ENCODE measurements at regions not wholly inside any gene's neighbourhood (a gene's known extent, or its start where the extent isn't known, plus 50 kb on each side); places are given as distances from the start of the nearest gene placed in this dataset.

DNA sequence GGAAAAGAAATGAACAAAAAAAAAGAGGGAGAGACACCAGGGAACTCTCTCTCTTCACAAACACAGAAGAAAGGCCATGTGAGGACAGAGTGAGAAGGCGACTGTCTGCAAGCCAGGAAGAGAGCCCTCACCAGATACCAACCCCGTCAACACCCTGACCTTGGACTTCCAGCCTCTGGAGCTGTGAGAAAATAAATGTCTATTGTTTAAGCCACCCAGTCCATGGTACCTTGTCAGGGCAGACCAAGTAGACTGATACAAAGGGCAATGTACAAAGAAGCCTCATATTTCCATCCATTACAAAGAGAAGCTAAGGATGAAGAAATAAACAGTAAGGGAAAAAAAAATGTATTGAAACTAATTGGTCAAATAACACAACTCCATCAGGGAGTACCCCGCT, 146.6 kb downstream of the ZNF281 start:
- no peak overlapping the region for H2BK20ac ChIP-seq (ENCODE audit: low read length)
- no peak overlapping the region for H3K9ac ChIP-seq (replicated peaks in 1 of 4; ENCODE audit: extremely low read depth in 1 of 4, low read depth in 3 of 4, low read length in 3 of 4)
- H3K4ac ChIP-seq (replicated peaks; ENCODE audit: insufficient read length, low read depth, low read length), result no peak overlapping the region
- no peak overlapping the region for H3K18ac ChIP-seq (ENCODE audit: extremely low read depth, low read length)
- no peaks in the 10 kb centered on the region for H3K9me3 ChIP-seq (ENCODE audit: insufficient read depth in 2 of 2, low read depth in 1 of 2, low read length in 1 of 2)
- no peak overlapping the region for H3K23ac ChIP-seq (ENCODE audit: insufficient read length)
- H3K27ac ChIP-seq (ENCODE audit: low read depth, low read length), result no peak overlapping the region
- H2BK12ac ChIP-seq (ENCODE audit: low read depth, low read length), result no peak overlapping the region
- no peaks in the 10 kb centered on the region for H3K79me2 ChIP-seq (ENCODE audit: control insufficient read depth in 1 of 2, insufficient read depth in 2 of 2, low read length in 2 of 2)
- DNase-seq (ENCODE audit: low read depth in 1 of 2, low spot score in 2 of 2), result no peak
- no peaks in the 10 kb centered on the region for H3K27me3 ChIP-seq (replicated peaks in 1 of 4; ENCODE audit: control insufficient read depth in 3 of 4, extremely low read depth in 1 of 4, insufficient read depth in 3 of 4, low read length in 3 of 4)
- H2AK5ac ChIP-seq (ENCODE audit: low read depth, low read length), result no peak overlapping the region
- no peak overlapping the region for H2BK120ac ChIP-seq (replicated peaks; ENCODE audit: low read depth, low read length)
- no peak overlapping the region for H2BK5ac ChIP-seq (ENCODE audit: low read depth, low read length)
- H3K4me1 ChIP-seq (replicated peaks in 1 of 4; ENCODE audit: control insufficient read depth in 3 of 4, insufficient read depth in 4 of 4, low read length in 3 of 4), result no peaks in the 10 kb centered on the region
- H4K5ac ChIP-seq (ENCODE audit: insufficient read length, low read depth, low read length), result no peak overlapping the region
- FAIRE-seq, result no peak
- TF ChIP-seq SIN3A (conservative IDR thresholded peaks at IDR 0.05 in 1 of 2, IDR thresholded peaks at IDR 0.05 in 1 of 2; ENCODE audit: low read depth in 1 of 2, low read length in 2 of 2) (no peak), CBX5 (IDR thresholded peaks at IDR 0.05; ENCODE audit: low read depth, low read length) (no peak), SAP30 (IDR thresholded peaks at IDR 0.05; ENCODE audit: insufficient read depth, insufficient replicate concordance, low read length) (no peak), RFX5 (IDR thresholded peaks at IDR 0.05; ENCODE audit: borderline replicate concordance, low read depth, low read length) (no peak), CHD2 (IDR thresholded peaks at IDR 0.05; ENCODE audit: low read length) (no peak)
- TF ChIP-seq, protein P1, sequence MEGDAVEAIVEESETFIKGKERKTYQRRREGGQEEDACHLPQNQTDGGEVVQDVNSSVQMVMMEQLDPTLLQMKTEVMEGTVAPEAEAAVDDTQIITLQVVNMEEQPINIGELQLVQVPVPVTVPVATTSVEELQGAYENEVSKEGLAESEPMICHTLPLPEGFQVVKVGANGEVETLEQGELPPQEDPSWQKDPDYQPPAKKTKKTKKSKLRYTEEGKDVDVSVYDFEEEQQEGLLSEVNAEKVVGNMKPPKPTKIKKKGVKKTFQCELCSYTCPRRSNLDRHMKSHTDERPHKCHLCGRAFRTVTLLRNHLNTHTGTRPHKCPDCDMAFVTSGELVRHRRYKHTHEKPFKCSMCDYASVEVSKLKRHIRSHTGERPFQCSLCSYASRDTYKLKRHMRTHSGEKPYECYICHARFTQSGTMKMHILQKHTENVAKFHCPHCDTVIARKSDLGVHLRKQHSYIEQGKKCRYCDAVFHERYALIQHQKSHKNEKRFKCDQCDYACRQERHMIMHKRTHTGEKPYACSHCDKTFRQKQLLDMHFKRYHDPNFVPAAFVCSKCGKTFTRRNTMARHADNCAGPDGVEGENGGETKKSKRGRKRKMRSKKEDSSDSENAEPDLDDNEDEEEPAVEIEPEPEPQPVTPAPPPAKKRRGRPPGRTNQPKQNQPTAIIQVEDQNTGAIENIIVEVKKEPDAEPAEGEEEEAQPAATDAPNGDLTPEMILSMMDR (IDR thresholded peaks at IDR 0.05; ENCODE audit: control extremely low read depth in 1 of 3, insufficient read depth in 1 of 3, low read depth in 1 of 3, low read length in 3 of 3), result no peak
- TF ChIP-seq, protein P2, sequence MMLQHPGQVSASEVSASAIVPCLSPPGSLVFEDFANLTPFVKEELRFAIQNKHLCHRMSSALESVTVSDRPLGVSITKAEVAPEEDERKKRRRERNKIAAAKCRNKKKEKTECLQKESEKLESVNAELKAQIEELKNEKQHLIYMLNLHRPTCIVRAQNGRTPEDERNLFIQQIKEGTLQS (IDR thresholded peaks at IDR 0.05; ENCODE audit: insufficient read depth, low read depth, low read length), result no peak
- no peak overlapping the region for H3K4me2 ChIP-seq (ENCODE audit: insufficient read depth in 1 of 2, low read depth in 2 of 2, low read length in 2 of 2)
- H2AFZ ChIP-seq (ENCODE audit: low read length), result no peak overlapping the region
- H2BK15ac ChIP-seq (ENCODE audit: low read length), result no peak overlapping the region
- H3K4me3 ChIP-seq (ENCODE audit: extremely low read depth in 1 of 4, insufficient read depth in 2 of 4, low read depth in 3 of 4, low read length in 4 of 4), result no peak overlapping the region
- POLR2A ChIA-PET (ENCODE audit: partially characterized antibody), result no interaction called here
- no peaks in the 10 kb centered on the region for H3K79me1 ChIP-seq (ENCODE audit: low read depth, low read length)
- H4K20me1 ChIP-seq (replicated peaks in 1 of 2; ENCODE audit: control insufficient read depth in 1 of 2, insufficient read depth in 2 of 2, low read length in 2 of 2), result no peaks in the 10 kb centered on the region
- H3K36me3 ChIP-seq (ENCODE audit: control insufficient read depth in 2 of 4, insufficient read depth in 4 of 4, low read length in 3 of 4), result no peaks in the 10 kb centered on the region
- H3K23me2 ChIP-seq (ENCODE audit: low read depth, low read length), result no peaks in the 10 kb centered on the region
- no peak overlapping the region for H3K14ac ChIP-seq (ENCODE audit: insufficient read length)
- H3K56ac ChIP-seq (replicated peaks; ENCODE audit: insufficient read length, low read depth, low read length), result no peak overlapping the region
- 98% methylated on average over 3 of the region's 3 CpGs; no CpG with 5 or more reads in 1 of the 2 experiments for WGBS, 2 experiments (ENCODE audit: extremely low coverage in 1 of 2, insufficient coverage in 1 of 2, insufficient read length in 1 of 2, insufficient replicate concordance in 2 of 2, low coverage in 1 of 2, low lambda C conversion rate in 2 of 2, missing lambda C conversion rate in 1 of 2)
- CTCF ChIA-PET (ENCODE audit: partially characterized antibody), result interaction anchor here (0.7 to 7.0 kb wide), 15 partner anchors 9 to 579 kb away, joined by 3 to 56 read pairs (median 5); no protein-coding TSS in a partner anchor
- no peak overlapping the region for H4K8ac ChIP-seq (ENCODE audit: extremely low read depth, insufficient read depth, low read length)
- no peak overlapping the region for H4K91ac ChIP-seq (replicated peaks; ENCODE audit: insufficient read length, low read length)

Measured in H1 (cell line).